ENCODE measurements at regions not wholly inside any gene's neighbourhood (a gene's known extent, or its start where the extent isn't known, plus 50 kb on each side); places are given as distances from the start of the nearest gene placed in this dataset.

DNA sequence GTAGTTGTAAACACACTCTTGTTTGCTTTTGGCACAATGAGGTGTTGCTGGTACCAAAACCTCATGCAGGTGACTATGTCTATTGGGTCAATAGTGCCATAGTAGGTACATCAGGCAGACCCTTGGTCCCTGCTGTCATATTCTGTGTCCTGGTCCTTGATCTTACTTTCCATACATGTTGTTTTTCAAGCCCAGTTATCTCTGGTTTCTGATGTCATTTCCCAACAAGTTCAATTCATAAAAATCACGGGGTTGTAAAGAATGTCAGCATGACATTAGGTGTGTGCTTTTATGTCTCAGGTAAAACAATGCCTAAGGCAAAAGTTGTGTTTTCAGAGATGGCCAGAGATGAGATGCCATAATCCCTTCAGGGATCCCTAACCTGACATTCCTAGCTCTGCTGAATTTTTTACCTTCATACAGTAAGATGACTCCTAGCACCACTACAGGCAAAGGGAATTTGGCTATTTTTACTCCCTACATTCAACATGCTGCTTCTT, 390.3 kb upstream of the PKN2 start (continued):
- no peak for TF ChIP-seq TOX (CRISPR knock-in tag; IDR thresholded peaks at IDR 0.05; ENCODE audit: borderline replicate concordance)

DNA sequence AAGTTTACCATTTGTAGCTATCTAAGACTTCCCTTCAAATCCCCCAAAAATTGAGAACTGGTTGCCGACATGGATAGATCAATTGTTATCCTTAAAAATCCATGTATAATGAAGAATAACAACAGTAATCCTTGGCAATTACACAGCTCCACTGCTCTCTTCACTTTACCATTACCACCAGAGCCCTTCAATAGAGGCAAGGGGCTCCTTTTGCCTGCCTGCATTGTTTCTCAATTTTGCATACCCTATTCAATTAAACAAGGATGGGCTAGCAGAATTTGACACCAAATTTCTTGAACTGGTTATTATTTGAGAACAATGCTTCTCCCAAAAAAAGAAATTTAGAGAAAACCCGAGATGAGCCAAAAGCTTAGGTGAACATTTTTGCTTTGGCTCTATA, 387.8 kb upstream of the PKN2 start:
- no peak for ATAC-seq

DNA sequence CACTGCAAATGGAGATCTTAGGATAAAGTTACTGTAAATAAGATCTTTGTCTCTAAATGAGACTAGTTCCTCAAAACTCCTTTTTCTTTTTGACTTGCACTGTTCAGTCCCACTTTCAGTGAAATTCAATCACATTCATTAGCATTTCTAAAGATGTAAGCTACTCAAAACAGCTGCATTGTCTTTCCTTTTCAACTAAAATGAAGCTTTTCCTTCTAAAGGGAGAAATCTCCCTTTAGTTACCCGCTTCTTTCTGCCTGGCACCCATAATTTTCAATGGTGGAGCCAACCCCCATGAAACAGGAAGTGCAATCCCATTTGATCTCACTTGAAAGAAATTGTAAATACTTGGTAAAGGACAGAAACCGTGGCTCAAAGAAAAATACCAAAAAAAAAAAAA, 387.4 kb upstream of the PKN2 start:
- ATAC-seq = no peak
- TF ChIP-seq TCF4 (CRISPR knock-in tag; IDR thresholded peaks at IDR 0.05; ENCODE audit: borderline replicate concordance) (no peak), ZFP3 (CRISPR knock-in tag; IDR thresholded peaks at IDR 0.05) (no peak), PPARA (CRISPR knock-in tag; IDR thresholded peaks at IDR 0.05; ENCODE audit: borderline replicate concordance) (no peak), ZFP30 (CRISPR knock-in tag; IDR thresholded peaks at IDR 0.05) (no peak)

More for the DNA sequence above, 387.8 kb upstream of the PKN2 start:
- TF ChIP-seq, protein P1, sequence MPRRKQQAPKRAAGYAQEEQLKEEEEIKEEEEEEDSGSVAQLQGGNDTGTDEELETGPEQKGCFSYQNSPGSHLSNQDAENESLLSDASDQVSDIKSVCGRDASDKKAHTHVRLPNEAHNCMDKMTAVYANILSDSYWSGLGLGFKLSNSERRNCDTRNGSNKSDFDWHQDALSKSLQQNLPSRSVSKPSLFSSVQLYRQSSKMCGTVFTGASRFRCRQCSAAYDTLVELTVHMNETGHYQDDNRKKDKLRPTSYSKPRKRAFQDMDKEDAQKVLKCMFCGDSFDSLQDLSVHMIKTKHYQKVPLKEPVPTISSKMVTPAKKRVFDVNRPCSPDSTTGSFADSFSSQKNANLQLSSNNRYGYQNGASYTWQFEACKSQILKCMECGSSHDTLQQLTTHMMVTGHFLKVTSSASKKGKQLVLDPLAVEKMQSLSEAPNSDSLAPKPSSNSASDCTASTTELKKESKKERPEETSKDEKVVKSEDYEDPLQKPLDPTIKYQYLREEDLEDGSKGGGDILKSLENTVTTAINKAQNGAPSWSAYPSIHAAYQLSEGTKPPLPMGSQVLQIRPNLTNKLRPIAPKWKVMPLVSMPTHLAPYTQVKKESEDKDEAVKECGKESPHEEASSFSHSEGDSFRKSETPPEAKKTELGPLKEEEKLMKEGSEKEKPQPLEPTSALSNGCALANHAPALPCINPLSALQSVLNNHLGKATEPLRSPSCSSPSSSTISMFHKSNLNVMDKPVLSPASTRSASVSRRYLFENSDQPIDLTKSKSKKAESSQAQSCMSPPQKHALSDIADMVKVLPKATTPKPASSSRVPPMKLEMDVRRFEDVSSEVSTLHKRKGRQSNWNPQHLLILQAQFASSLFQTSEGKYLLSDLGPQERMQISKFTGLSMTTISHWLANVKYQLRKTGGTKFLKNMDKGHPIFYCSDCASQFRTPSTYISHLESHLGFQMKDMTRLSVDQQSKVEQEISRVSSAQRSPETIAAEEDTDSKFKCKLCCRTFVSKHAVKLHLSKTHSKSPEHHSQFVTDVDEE (CRISPR knock-in tag; IDR thresholded peaks at IDR 0.05) = no peak
- TF ChIP-seq BACH2 (CRISPR knock-in tag; IDR thresholded peaks at IDR 0.05; ENCODE audit: borderline replicate concordance) (no peak), ZC3H10 (CRISPR knock-in tag; IDR thresholded peaks at IDR 0.05) (no peak), PPARA (CRISPR knock-in tag; IDR thresholded peaks at IDR 0.05; ENCODE audit: borderline replicate concordance) (no peak), RARB (CRISPR knock-in tag; IDR thresholded peaks at IDR 0.05) (no peak), ZNF8 (CRISPR knock-in tag; IDR thresholded peaks at IDR 0.05) (no peak), TOX (CRISPR knock-in tag; IDR thresholded peaks at IDR 0.05; ENCODE audit: borderline replicate concordance) (no peak), ZNF565 (CRISPR knock-in tag; conservative IDR thresholded peaks at IDR 0.05; ENCODE audit: low read depth) (no peak), ARNTL (CRISPR knock-in tag; IDR thresholded peaks at IDR 0.05; ENCODE audit: borderline replicate concordance, low read depth) (no peak), ZFP3 (CRISPR knock-in tag; IDR thresholded peaks at IDR 0.05) (no peak), ZNF70 (CRISPR knock-in tag; IDR thresholded peaks at IDR 0.05) (no peak), ISL1 (CRISPR knock-in tag; IDR thresholded peaks at IDR 0.05) (no peak), SNAI2 (CRISPR knock-in tag; IDR thresholded peaks at IDR 0.05) (no peak), CSDC2 (CRISPR knock-in tag; IDR thresholded peaks at IDR 0.05) (no peak), GLIS3 (CRISPR knock-in tag; IDR thresholded peaks at IDR 0.05) (no peak), ZFP30 (CRISPR knock-in tag; IDR thresholded peaks at IDR 0.05) (no peak)
- TF ChIP-seq, protein P2, sequence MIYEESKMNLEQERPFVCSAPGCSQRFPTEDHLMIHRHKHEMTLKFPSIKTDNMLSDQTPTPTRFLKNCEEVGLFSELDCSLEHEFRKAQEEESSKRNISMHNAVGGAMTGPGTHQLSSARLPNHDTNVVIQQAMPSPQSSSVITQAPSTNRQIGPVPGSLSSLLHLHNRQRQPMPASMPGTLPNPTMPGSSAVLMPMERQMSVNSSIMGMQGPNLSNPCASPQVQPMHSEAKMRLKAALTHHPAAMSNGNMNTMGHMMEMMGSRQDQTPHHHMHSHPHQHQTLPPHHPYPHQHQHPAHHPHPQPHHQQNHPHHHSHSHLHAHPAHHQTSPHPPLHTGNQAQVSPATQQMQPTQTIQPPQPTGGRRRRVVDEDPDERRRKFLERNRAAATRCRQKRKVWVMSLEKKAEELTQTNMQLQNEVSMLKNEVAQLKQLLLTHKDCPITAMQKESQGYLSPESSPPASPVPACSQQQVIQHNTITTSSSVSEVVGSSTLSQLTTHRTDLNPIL (CRISPR knock-in tag; IDR thresholded peaks at IDR 0.05; ENCODE audit: low read depth) = no peak
- TF ChIP-seq, protein P3, sequence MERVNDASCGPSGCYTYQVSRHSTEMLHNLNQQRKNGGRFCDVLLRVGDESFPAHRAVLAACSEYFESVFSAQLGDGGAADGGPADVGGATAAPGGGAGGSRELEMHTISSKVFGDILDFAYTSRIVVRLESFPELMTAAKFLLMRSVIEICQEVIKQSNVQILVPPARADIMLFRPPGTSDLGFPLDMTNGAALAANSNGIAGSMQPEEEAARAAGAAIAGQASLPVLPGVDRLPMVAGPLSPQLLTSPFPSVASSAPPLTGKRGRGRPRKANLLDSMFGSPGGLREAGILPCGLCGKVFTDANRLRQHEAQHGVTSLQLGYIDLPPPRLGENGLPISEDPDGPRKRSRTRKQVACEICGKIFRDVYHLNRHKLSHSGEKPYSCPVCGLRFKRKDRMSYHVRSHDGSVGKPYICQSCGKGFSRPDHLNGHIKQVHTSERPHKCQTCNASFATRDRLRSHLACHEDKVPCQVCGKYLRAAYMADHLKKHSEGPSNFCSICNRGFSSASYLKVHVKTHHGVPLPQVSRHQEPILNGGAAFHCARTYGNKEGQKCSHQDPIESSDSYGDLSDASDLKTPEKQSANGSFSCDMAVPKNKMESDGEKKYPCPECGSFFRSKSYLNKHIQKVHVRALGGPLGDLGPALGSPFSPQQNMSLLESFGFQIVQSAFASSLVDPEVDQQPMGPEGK (CRISPR knock-in tag; IDR thresholded peaks at IDR 0.05; ENCODE audit: borderline replicate concordance) = no peak
- TF ChIP-seq, protein P4, sequence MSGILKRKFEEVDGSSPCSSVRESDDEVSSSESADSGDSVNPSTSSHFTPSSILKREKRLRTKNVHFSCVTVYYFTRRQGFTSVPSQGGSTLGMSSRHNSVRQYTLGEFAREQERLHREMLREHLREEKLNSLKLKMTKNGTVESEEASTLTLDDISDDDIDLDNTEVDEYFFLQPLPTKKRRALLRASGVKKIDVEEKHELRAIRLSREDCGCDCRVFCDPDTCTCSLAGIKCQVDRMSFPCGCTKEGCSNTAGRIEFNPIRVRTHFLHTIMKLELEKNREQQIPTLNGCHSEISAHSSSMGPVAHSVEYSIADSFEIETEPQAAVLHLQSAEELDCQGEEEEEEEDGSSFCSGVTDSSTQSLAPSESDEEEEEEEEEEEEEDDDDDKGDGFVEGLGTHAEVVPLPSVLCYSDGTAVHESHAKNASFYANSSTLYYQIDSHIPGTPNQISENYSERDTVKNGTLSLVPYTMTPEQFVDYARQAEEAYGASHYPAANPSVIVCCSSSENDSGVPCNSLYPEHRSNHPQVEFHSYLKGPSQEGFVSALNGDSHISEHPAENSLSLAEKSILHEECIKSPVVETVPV (CRISPR knock-in tag; IDR thresholded peaks at IDR 0.05) = no peak

DNA sequence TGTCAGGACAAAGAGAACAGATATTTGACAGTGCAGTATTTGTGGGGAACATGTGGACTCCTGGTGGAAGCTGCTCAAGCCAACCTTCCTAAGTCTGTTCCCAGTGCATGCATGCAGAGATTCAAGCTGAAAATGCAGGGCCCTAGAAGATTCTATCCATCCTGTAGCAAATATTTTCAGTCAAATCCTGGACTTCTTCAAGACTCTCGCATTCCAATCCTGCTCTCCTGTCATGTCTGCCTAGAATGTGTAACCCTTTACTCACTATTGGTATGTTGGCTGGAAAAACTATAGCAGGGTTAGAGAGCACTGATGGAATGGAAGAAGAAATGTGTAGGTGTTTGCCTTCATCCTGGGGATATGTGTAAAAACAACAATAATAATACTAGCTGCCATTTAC, 385.6 kb upstream of the PKN2 start:
- no peak for ATAC-seq
- no peak for TF ChIP-seq ZNF8 (CRISPR knock-in tag; IDR thresholded peaks at IDR 0.05)
- no peak for TF ChIP-seq ZFP3 (CRISPR knock-in tag; IDR thresholded peaks at IDR 0.05)
- TF ChIP-seq, protein P1 (CRISPR knock-in tag; IDR thresholded peaks at IDR 0.05) = no peak
- no peak for TF ChIP-seq RARB (CRISPR knock-in tag; IDR thresholded peaks at IDR 0.05)
- TF ChIP-seq, protein P5, sequence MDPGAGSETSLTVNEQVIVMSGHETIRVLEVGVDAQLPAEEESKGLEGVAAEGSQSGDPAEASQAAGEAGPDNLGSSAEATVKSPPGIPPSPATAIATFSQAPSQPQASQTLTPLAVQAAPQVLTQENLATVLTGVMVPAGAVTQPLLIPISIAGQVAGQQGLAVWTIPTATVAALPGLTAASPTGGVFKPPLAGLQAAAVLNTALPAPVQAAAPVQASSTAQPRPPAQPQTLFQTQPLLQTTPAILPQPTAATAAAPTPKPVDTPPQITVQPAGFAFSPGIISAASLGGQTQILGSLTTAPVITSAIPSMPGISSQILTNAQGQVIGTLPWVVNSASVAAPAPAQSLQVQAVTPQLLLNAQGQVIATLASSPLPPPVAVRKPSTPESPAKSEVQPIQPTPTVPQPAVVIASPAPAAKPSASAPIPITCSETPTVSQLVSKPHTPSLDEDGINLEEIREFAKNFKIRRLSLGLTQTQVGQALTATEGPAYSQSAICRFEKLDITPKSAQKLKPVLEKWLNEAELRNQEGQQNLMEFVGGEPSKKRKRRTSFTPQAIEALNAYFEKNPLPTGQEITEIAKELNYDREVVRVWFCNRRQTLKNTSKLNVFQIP (CRISPR knock-in tag; IDR thresholded peaks at IDR 0.05; ENCODE audit: borderline replicate concordance, low read depth) = no peak
- TF ChIP-seq SNAI2 (CRISPR knock-in tag; IDR thresholded peaks at IDR 0.05) = no peak
- no peak for TF ChIP-seq BACH2 (CRISPR knock-in tag; IDR thresholded peaks at IDR 0.05; ENCODE audit: borderline replicate concordance)
